ENCODE measurements at regions not wholly inside any gene's neighbourhood (a gene's known extent, or its start where the extent isn't known, plus 50 kb on each side); places are given as distances from the start of the nearest gene placed in this dataset.

DNA sequence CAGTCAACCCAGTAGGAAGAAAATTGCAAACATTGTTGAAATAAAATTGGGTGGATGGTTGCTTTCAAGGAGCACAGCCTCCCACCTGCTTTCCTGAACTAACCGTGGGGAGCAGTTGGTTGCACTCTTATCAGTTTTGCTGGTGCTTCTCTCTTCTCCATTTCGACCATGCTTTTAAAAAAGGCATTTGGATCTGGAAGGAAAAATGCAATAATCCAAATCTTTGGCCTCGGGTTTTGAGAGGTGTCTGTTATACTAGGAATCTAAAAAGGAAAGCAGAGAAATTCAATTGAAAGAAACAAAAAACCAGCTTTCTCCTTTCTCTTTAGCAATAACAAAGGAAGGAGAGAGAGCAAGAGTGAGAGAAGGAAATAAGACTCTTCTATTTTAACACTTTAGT, 113.6 kb upstream of the ARGLU1 start:
- Histone ChIP-seq H3K27ac (peak overlapping the region in 1 of 2 donors; percentile 42), H3K27me3 (no peaks in the 10 kb centered on the region), H3K4me3 (no peak overlapping the region), H3K4me1 (no peaks in the 10 kb centered on the region), H3K36me3 (no peaks in the 10 kb centered on the region), H3K9me3 (no peaks in the 10 kb centered on the region)
- TF ChIP-seq, protein P1, sequence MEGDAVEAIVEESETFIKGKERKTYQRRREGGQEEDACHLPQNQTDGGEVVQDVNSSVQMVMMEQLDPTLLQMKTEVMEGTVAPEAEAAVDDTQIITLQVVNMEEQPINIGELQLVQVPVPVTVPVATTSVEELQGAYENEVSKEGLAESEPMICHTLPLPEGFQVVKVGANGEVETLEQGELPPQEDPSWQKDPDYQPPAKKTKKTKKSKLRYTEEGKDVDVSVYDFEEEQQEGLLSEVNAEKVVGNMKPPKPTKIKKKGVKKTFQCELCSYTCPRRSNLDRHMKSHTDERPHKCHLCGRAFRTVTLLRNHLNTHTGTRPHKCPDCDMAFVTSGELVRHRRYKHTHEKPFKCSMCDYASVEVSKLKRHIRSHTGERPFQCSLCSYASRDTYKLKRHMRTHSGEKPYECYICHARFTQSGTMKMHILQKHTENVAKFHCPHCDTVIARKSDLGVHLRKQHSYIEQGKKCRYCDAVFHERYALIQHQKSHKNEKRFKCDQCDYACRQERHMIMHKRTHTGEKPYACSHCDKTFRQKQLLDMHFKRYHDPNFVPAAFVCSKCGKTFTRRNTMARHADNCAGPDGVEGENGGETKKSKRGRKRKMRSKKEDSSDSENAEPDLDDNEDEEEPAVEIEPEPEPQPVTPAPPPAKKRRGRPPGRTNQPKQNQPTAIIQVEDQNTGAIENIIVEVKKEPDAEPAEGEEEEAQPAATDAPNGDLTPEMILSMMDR (IDR thresholded peaks at IDR 0.05) = no peak
- intact Hi-C loops (cut with DNase I) = no loop called here
- DNase-seq (no peak), ATAC-seq (no peak)

DNA sequence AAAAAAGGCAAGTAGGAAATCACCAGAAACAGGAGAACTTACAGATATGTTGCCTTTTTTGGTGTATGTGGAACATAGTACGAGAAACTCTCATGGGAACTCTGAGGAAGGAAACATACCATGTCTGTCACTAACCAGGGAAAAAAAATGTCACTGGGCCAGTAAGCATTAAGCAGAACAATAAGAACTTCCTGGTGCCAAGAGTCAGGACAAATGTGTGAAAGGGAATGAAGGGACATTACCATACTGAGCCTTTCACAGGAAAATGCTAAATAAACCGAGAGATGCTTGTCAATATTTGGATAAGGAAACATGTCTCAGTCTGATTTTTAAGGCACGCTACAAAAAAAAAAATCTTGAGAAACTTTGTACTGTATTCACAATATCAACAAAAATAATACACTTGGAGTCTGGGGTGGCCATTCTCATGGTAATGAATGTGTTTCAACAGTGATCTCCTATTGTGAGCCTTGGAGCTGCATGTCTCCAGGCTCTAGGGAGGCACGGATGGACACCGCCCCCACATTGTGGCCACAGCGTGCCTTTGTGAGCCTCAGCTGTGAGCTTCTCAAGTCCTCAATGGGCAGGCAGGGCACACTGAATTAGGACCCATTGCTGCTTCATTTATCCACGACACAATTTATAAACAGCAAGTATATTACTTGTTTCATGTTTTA, 113.0 kb upstream of the ARGLU1 start:
- no peak for ATAC-seq
- H3K27ac ChIP-seq = peak overlapping the region; percentile 7 to 42
- TF ChIP-seq, protein P1 (IDR thresholded peaks at IDR 0.05) = no peak
- H3K36me3 ChIP-seq = no peaks in the 10 kb centered on the region
- H3K27me3 ChIP-seq = no peaks in the 10 kb centered on the region
- no peaks in the 10 kb centered on the region for H3K4me1 ChIP-seq
- no peak for DNase-seq
- no peak overlapping the region for H3K4me3 ChIP-seq
- intact Hi-C loops (cut with DNase I) = no loop called here
- no peaks in the 10 kb centered on the region for H3K9me3 ChIP-seq

DNA sequence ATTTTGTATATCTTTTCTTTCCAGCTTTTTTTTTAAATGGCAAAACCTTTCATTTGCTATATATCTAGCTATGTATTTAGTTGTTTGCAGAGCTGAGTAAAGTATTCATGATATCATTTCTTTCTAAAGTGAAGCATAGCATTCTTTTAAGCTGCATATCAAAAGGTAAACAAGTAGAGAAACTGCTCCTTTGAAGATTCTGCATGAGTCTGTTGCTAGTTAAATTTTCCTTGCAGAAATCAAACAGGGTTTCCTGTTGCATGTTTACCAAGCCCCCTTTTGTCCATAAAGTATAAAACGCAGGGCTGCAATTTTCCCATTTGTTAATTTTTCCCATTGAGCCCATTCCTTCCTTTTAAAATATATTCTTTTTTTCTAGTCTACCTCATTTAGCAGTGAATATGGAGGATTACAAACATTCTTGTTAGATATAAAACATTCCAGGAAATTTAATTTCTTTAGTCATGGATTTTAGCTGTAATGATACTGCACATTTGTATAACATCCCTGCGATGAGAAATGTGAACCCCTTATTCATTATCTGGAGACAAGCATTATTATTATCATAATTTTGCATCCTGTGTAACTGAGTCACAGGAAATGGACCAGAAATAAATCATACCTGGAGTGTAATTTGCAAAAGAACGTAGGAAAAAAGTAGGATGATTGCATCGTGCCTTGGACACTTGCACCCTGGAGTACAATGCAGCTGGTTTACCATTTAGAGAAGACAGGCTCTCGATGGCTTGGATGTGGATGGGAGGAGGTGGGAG, 110.9 kb upstream of the ARGLU1 start:
- H3K27ac ChIP-seq = no peak overlapping the region
- H3K36me3 ChIP-seq = no peaks in the 10 kb centered on the region
- H3K9me3 ChIP-seq = no peaks in the 10 kb centered on the region
- intact Hi-C loops (cut with DNase I) = no loop called here
- no peak overlapping the region for H3K4me3 ChIP-seq
- H3K4me1 ChIP-seq = no peaks in the 10 kb centered on the region
- DNase-seq (no peak), ATAC-seq (no peak)
- TF ChIP-seq, protein P1 (IDR thresholded peaks at IDR 0.05) = no peak
- H3K27me3 ChIP-seq = no peaks in the 10 kb centered on the region

DNA sequence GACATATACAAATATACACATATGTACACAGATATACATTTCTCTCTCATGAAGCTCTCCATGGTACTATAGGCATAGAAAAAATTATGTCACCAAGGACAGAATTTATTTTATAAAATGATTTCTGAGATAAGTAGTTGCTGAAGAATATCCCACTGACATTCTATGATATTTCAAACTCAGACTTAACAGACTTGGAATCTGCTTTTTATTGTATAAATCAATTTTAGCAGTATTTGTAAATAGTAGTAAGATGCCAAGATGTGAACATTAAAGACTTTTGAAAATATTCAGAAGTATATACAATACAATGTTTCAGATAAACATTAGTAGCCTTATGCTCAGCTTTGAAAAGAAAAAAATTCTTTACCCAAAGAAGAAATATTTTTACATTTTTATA, 107.4 kb upstream of the ARGLU1 start:
- intact Hi-C loops (cut with DNase I) = no loop called here
- Histone ChIP-seq H3K27me3 (no peaks in the 10 kb centered on the region), H3K27ac (no peak overlapping the region), H3K4me1 (no peaks in the 10 kb centered on the region), H3K4me3 (no peak overlapping the region), H3K9me3 (no peaks in the 10 kb centered on the region), H3K36me3 (no peaks in the 10 kb centered on the region)
- ATAC-seq (no peak), DNase-seq (no peak)
- TF ChIP-seq, protein P1 (IDR thresholded peaks at IDR 0.05) = no peak

DNA sequence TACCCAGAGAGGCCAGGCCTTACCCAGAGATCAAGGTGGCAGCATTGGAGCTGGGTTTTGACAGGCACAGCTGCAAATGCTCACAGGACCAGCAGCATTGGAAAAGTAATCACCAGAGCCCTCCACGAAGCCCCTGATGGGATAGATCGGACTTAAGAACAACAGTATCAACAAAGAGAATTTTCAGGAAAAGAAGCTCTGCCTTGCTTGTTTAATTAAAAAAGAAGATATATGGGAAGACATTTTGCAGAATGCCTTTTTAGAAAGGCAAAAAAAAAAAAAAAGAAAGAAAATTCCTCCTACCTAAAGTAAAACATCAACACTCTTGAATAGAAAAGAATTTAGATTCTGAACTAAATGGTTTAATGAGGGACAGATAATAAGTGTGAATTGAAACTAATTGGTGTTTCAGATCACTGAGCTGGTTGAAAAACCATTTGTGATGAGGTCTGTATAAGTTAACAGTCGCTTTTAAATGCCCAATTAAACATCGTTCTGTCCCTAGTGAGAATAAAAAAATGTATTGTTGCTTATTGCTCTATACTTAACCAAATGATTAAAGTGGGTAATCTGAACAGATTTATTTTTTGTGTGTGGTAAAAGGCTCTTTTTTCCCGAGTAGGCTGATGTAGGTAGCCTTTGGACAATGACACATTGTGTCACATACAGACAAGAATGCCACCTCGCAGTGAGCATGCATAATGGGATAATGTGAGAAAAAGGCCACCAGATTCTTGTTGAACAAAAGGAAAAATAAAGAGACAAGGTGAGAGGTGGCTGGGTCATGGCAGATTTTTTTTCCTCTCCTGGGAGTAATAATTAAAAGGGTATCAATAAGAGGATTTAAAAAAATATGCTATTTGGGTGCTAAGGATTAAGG, 93.0 kb upstream of the ARGLU1 start:
- no peaks in the 10 kb centered on the region for H3K4me1 ChIP-seq
- TF ChIP-seq, protein P1 (IDR thresholded peaks at IDR 0.05) = no peak
- no peaks in the 10 kb centered on the region for H3K9me3 ChIP-seq
- no peak overlapping the region for H3K4me3 ChIP-seq
- intact Hi-C loops (cut with DNase I) = no loop called here
- H3K36me3 ChIP-seq = no peaks in the 10 kb centered on the region
- no peak overlapping the region for H3K27ac ChIP-seq
- DNase-seq (no peak), ATAC-seq (no peak)
- no peaks in the 10 kb centered on the region for H3K27me3 ChIP-seq

Measured in left lung (tissue), 4 donors.